ENCODE measurements at regions not wholly inside any gene's neighbourhood (a gene's known extent, or its start where the extent isn't known, plus 50 kb on each side); places are given as distances from the start of the nearest gene placed in this dataset.

- ChIA-PET POLR2A (no interaction called here), CTCF (no interaction called here)
- TF ChIP-seq ZNF660 (tag by site-specific recombination; IDR thresholded peaks at IDR 0.05) (no peak), ZNF677 (tag by site-specific recombination; IDR thresholded peaks at IDR 0.05) (no peak), ZNF561 (tag by site-specific recombination; IDR thresholded peaks at IDR 0.05; ENCODE audit: borderline replicate concordance) (no peak), ZNF404 (tag by site-specific recombination; IDR thresholded peaks at IDR 0.05) (no peak), FEZF1 (tag by site-specific recombination; IDR thresholded peaks at IDR 0.05) (no peak), ZNF10 (tag by site-specific recombination; IDR thresholded peaks at IDR 0.05) (no peak), YY2 (tag by site-specific recombination; IDR thresholded peaks at IDR 0.05) (no peak), ZBTB10 (tag by site-specific recombination; IDR thresholded peaks at IDR 0.05) (no peak), KLF8 (tag by site-specific recombination; IDR thresholded peaks at IDR 0.05) (no peak), ZNF654 (tag by site-specific recombination; IDR thresholded peaks at IDR 0.05; ENCODE audit: low read depth) (no peak), ZNF423 (tag by site-specific recombination; IDR thresholded peaks at IDR 0.05) (no peak), ZNF114 (tag by site-specific recombination; IDR thresholded peaks at IDR 0.05) (no peak), ZFP37 (tag by site-specific recombination; IDR thresholded peaks at IDR 0.05) (no peak), ZNF140 (tag by site-specific recombination; IDR thresholded peaks at IDR 0.05) (no peak), KLF1 (tag by site-specific recombination; IDR thresholded peaks at IDR 0.05) (no peak), ZIC2 (tag by site-specific recombination; IDR thresholded peaks at IDR 0.05) (no peak), ZBTB17 (tag by site-specific recombination; IDR thresholded peaks at IDR 0.05) (no peak)
- TF ChIP-seq, protein P1, sequence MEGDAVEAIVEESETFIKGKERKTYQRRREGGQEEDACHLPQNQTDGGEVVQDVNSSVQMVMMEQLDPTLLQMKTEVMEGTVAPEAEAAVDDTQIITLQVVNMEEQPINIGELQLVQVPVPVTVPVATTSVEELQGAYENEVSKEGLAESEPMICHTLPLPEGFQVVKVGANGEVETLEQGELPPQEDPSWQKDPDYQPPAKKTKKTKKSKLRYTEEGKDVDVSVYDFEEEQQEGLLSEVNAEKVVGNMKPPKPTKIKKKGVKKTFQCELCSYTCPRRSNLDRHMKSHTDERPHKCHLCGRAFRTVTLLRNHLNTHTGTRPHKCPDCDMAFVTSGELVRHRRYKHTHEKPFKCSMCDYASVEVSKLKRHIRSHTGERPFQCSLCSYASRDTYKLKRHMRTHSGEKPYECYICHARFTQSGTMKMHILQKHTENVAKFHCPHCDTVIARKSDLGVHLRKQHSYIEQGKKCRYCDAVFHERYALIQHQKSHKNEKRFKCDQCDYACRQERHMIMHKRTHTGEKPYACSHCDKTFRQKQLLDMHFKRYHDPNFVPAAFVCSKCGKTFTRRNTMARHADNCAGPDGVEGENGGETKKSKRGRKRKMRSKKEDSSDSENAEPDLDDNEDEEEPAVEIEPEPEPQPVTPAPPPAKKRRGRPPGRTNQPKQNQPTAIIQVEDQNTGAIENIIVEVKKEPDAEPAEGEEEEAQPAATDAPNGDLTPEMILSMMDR (tag by site-specific recombination; IDR thresholded peaks at IDR 0.05), result no peak
- Histone ChIP-seq H3K9me3 (ENCODE audit: control insufficient read depth, insufficient read depth, low read depth, low read length) (no peaks in the 10 kb centered on the region), H3K4me1 (ENCODE audit: control insufficient read depth, insufficient read depth, low read length) (peaks cover 7% of the 10 kb centered on the region), H3K36me3 (ENCODE audit: control insufficient read depth in 2 of 2, insufficient read depth in 1 of 2, low read length in 2 of 2) (no peaks in the 10 kb centered on the region), H3K4me3 (ENCODE audit: low read depth, low read length) (no peak overlapping the region), H3K27ac (ENCODE audit: extremely low read depth, low read depth, low read length) (no peak overlapping the region)
Observed at GRCh38 chr1:94650301-94650700, 108.7 kb upstream of the F3 start.

DNA sequence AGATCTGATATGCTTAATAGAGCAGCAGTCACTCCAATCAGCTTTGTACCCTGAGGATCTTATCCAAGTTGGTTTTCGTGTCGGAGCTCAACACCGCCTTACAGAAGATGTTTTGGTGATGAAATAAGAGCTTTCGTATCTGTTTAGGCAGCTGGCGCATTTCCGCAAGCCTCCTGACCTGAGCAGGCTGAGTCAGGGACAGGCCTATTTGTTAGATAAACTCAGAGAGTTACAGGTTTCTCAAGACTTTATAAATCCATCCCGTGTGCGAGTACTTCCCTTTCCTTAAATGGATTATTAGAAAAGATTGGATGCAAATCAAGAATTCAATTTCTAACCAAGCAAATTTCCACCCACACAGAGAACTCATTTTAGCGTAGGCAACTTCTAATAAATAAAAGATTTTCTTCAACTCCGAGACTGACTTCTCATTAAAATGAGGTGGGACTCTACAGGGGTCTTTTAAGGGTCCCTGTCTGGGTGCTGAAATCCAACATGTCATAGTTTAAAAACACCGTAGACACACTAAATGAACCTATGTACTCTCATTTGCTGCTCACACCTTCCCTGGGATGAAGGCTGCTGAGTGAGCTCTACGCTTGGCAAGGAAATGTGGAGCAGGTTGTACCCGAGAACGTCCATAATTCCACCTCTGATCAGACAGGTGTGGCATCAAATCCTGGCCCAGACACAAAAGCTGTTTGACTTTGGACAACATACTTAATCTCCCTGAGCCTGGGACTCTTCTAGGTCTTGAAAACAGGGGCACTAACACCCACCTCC lies 106.9 kb upstream of the F3 start:
- Histone ChIP-seq H3K27ac (ENCODE audit: extremely low read depth, low read depth, low read length) (no peak overlapping the region), H3K4me1 (ENCODE audit: control insufficient read depth, insufficient read depth, low read length) (no peaks in the 10 kb centered on the region), H3K36me3 (ENCODE audit: control insufficient read depth in 2 of 2, insufficient read depth in 1 of 2, low read length in 2 of 2) (no peaks in the 10 kb centered on the region), H3K4me3 (ENCODE audit: low read depth, low read length) (no peak overlapping the region), H3K9me3 (ENCODE audit: control insufficient read depth, insufficient read depth, low read depth, low read length) (no peaks in the 10 kb centered on the region)
- POLR2A ChIA-PET, result no interaction called here
- TF ChIP-seq ZNF23 (tag by site-specific recombination; IDR thresholded peaks at IDR 0.05; ENCODE audit: borderline replicate concordance), result no peak
- TF ChIP-seq KLF17 (tag by site-specific recombination; IDR thresholded peaks at IDR 0.05), result no peak
- no peak for TF ChIP-seq ZNF324 (tag by site-specific recombination; IDR thresholded peaks at IDR 0.05)
- no peak for TF ChIP-seq ZNF214 (tag by site-specific recombination; IDR thresholded peaks at IDR 0.05; ENCODE audit: borderline replicate concordance)
- TF ChIP-seq YY1 (tag by site-specific recombination; IDR thresholded peaks at IDR 0.05), result no peak
- TF ChIP-seq, protein P2, sequence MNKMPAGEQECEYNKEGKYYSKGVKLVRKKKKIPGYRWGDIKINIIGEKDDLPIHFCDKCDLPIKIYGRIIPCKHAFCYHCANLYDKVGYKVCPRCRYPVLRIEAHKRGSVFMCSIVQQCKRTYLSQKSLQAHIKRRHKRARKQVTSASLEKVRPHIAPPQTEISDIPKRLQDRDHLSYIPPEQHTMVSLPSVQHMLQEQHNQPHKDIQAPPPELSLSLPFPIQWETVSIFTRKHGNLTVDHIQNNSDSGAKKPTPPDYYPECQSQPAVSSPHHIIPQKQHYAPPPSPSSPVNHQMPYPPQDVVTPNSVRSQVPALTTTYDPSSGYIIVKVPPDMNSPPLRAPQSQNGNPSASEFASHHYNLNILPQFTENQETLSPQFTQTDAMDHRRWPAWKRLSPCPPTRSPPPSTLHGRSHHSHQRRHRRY (tag by site-specific recombination; IDR thresholded peaks at IDR 0.05), result no peak
- TF ChIP-seq ZNF521 (tag by site-specific recombination; IDR thresholded peaks at IDR 0.05), result no peak
- no peak for TF ChIP-seq ZNF610 (tag by site-specific recombination; IDR thresholded peaks at IDR 0.05; ENCODE audit: borderline replicate concordance)
- TF ChIP-seq ZNF658 (tag by site-specific recombination; IDR thresholded peaks at IDR 0.05), result no peak
- no peak for TF ChIP-seq HOXA7 (CRISPR knock-in tag; IDR thresholded peaks at IDR 0.05; ENCODE audit: borderline replicate concordance)
- TF ChIP-seq, protein P3, sequence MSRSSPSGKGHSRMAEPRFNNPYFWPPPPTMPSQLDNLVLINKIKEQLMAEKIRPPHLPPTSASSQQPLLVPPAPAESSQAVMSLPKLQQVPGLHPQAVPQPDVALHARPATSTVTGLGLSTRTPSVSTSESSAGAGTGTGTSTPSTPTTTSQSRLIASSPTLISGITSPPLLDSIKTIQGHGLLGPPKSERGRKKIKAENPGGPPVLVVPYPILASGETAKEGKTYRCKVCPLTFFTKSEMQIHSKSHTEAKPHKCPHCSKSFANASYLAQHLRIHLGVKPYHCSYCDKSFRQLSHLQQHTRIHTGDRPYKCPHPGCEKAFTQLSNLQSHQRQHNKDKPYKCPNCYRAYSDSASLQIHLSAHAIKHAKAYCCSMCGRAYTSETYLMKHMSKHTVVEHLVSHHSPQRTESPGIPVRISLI (tag by site-specific recombination; IDR thresholded peaks at IDR 0.05), result no peak
- CTCF ChIA-PET, result no interaction called here
